ENCODE measurements at regions not wholly inside any gene's neighbourhood (a gene's known extent, or its start where the extent isn't known, plus 50 kb on each side); places are given as distances from the start of the nearest gene placed in this dataset.

GRCh38 chr14:62357362-62357761, 595.1 kb downstream of the SNAPC1 start:
- Histone ChIP-seq H3K9me2 (replicated peaks; ENCODE audit: insufficient read depth, low read length) (no peaks in the 10 kb centered on the region), H4K20me1 (ENCODE audit: low read depth, low read length) (no peaks in the 10 kb centered on the region), H3K4me2 (ENCODE audit: low read depth, low read length, poor library complexity, severe bottlenecking) (no peak overlapping the region), H3K4me3 (ENCODE audit: insufficient read depth, low read length, poor library complexity, severe bottlenecking) (no peak overlapping the region), H3K79me2 (ENCODE audit: insufficient read depth, low read length) (no peaks in the 10 kb centered on the region), H3K27ac (ENCODE audit: low read depth, low read length) (no peak overlapping the region), H3K27me3 (ENCODE audit: low read length) (no peaks in the 10 kb centered on the region), H3K9ac (ENCODE audit: low read length) (no peak overlapping the region), H3F3A (ENCODE audit: insufficient read depth) (no peaks in the 10 kb centered on the region), H2AFZ (ENCODE audit: low read depth, low read length, severe bottlenecking) (no peak overlapping the region), H3K36me3 (ENCODE audit: low read length) (no peaks in the 10 kb centered on the region), H3K9me3 (ENCODE audit: insufficient read depth, low read length) (no peaks in the 10 kb centered on the region)
- TF ChIP-seq, protein P1, sequence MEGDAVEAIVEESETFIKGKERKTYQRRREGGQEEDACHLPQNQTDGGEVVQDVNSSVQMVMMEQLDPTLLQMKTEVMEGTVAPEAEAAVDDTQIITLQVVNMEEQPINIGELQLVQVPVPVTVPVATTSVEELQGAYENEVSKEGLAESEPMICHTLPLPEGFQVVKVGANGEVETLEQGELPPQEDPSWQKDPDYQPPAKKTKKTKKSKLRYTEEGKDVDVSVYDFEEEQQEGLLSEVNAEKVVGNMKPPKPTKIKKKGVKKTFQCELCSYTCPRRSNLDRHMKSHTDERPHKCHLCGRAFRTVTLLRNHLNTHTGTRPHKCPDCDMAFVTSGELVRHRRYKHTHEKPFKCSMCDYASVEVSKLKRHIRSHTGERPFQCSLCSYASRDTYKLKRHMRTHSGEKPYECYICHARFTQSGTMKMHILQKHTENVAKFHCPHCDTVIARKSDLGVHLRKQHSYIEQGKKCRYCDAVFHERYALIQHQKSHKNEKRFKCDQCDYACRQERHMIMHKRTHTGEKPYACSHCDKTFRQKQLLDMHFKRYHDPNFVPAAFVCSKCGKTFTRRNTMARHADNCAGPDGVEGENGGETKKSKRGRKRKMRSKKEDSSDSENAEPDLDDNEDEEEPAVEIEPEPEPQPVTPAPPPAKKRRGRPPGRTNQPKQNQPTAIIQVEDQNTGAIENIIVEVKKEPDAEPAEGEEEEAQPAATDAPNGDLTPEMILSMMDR (IDR thresholded peaks at IDR 0.05; ENCODE audit: insufficient read depth, low read length, poor library complexity, severe bottlenecking) = no peak
- no peak for TF ChIP-seq EZH2phosphoT487 (conservative IDR thresholded peaks at IDR 0.05; ENCODE audit: low read length)

- TF ChIP-seq EZH2phosphoT487 (conservative IDR thresholded peaks at IDR 0.05; ENCODE audit: low read length) = no peak
- TF ChIP-seq, protein P1 (IDR thresholded peaks at IDR 0.05; ENCODE audit: insufficient read depth, low read length, poor library complexity, severe bottlenecking) = no peak
- H2AFZ ChIP-seq (ENCODE audit: low read depth, low read length, severe bottlenecking) = no peak overlapping the region
- no peaks in the 10 kb centered on the region for H3K79me2 ChIP-seq (ENCODE audit: insufficient read depth, low read length)
- no peaks in the 10 kb centered on the region for H3K36me3 ChIP-seq (ENCODE audit: low read length)
- H3K9me2 ChIP-seq (replicated peaks; ENCODE audit: insufficient read depth, low read length) = no peaks in the 10 kb centered on the region
- no peaks in the 10 kb centered on the region for H3K27me3 ChIP-seq (ENCODE audit: low read length)
- H3F3A ChIP-seq (ENCODE audit: insufficient read depth) = no peaks in the 10 kb centered on the region
- no peak overlapping the region for H3K4me2 ChIP-seq (ENCODE audit: low read depth, low read length, poor library complexity, severe bottlenecking)
- no peak overlapping the region for H3K27ac ChIP-seq (ENCODE audit: low read depth, low read length)
- no peak overlapping the region for H3K4me3 ChIP-seq (ENCODE audit: insufficient read depth, low read length, poor library complexity, severe bottlenecking)
- H3K9me3 ChIP-seq (ENCODE audit: insufficient read depth, low read length) = no peaks in the 10 kb centered on the region
- H4K20me1 ChIP-seq (ENCODE audit: low read depth, low read length) = no peaks in the 10 kb centered on the region
- no peak overlapping the region for H3K9ac ChIP-seq (ENCODE audit: low read length)
Observed at GRCh38 chr14:62364161-62364560, 601.9 kb downstream of the SNAPC1 start.

DNA sequence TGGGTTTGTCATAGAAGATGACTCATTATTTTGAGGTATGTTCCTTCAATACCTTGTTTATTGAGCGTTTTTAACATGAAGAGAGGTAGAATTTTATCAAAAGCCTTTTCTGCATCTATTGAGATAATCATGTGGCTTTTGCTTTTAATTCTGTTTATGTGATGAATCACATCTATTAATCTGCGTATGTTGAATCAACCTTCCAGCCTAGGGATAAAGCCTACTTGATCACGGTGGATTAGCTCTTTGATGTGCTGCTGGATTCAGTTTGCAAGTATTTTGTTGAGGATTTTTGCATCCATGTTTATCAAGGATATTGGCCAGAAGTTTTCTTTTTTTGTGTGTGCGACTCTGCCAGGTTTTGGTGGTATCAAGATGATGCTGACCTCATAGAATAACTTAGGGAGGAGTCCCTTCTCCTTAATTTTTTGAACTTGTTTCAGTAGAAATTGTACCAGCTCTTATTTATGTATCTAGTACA, 602.6 kb downstream of the SNAPC1 start:
- no peak overlapping the region for H3K9ac ChIP-seq (ENCODE audit: low read length)
- no peaks in the 10 kb centered on the region for H3K36me3 ChIP-seq (ENCODE audit: low read length)

More for the DNA sequence above, 602.6 kb downstream of the SNAPC1 start:
- no peaks in the 10 kb centered on the region for H3K27me3 ChIP-seq (ENCODE audit: low read length)
- no peak overlapping the region for H3K4me3 ChIP-seq (ENCODE audit: insufficient read depth, low read length, poor library complexity, severe bottlenecking)
- no peaks in the 10 kb centered on the region for H4K20me1 ChIP-seq (ENCODE audit: low read depth, low read length)
- H3F3A ChIP-seq (ENCODE audit: insufficient read depth) = no peaks in the 10 kb centered on the region
- H3K27ac ChIP-seq (ENCODE audit: low read depth, low read length) = no peak overlapping the region
- H3K9me3 ChIP-seq (ENCODE audit: insufficient read depth, low read length) = no peaks in the 10 kb centered on the region
- H2AFZ ChIP-seq (ENCODE audit: low read depth, low read length, severe bottlenecking) = no peak overlapping the region
- no peaks in the 10 kb centered on the region for H3K9me2 ChIP-seq (replicated peaks; ENCODE audit: insufficient read depth, low read length)
- H3K4me2 ChIP-seq (ENCODE audit: low read depth, low read length, poor library complexity, severe bottlenecking) = no peak overlapping the region
- TF ChIP-seq EZH2phosphoT487 (conservative IDR thresholded peaks at IDR 0.05; ENCODE audit: low read length) = no peak
- TF ChIP-seq, protein P1 (IDR thresholded peaks at IDR 0.05; ENCODE audit: insufficient read depth, low read length, poor library complexity, severe bottlenecking) = no peak
- no peaks in the 10 kb centered on the region for H3K79me2 ChIP-seq (ENCODE audit: insufficient read depth, low read length)

All from SU-DHL-6 (cell line).